Parathyroid adenoma (tissue), 2 donors: ENCODE measurements at regions not wholly inside any gene's neighbourhood (a gene's known extent, or its start where the extent isn't known, plus 50 kb on each side); places are given as distances from the start of the nearest gene placed in this dataset.

Experiments used
- H2AFZ ChIP-seq: fragments of 300-600 bp; sonication (generic); one replicate; pipeline ENCODE4 v1.7.0; 2017; ENCODE audit warnings: antibody characterized with exemption, mild to moderate bottlenecking
- H3K27ac ChIP-seq: fragments of 300-600 bp; sonication (generic); one replicate; pipeline ENCODE4 v1.7.0; 2017
- H3K27me3 ChIP-seq: fragments of 300-600 bp; sonication (generic); one replicate; pipeline ENCODE4 v1.7.0; 2017; ENCODE audit warnings: low read length; ENCODE audit not compliant: control insufficient read depth, insufficient read depth
- H3K36me3 ChIP-seq: fragments of 300-600 bp; sonication (generic); one replicate; pipeline ENCODE4 v1.7.0; 2017; ENCODE audit warnings: low read length; ENCODE audit not compliant: control insufficient read depth, insufficient read depth
- H3K4me1 ChIP-seq: fragments of 300-600 bp; sonication (generic); one replicate; pipeline ENCODE4 v1.7.0; 2017; ENCODE audit warnings: control low read depth
- H3K4me2 ChIP-seq: fragments of 300-600 bp; sonication (generic); one replicate; pipeline ENCODE4 v1.7.0; 2017; ENCODE audit warnings: low read length
- H3K4me3 ChIP-seq: fragments of 300-600 bp; sonication (generic); one replicate; pipeline ENCODE4 v1.7.0; 2017; ENCODE audit warnings: low read depth, low read length
- H3K79me2 ChIP-seq: fragments of 300-600 bp; sonication (generic); one replicate; pipeline ENCODE4 v1.7.0; 2017; ENCODE audit warnings: control low read depth
- H3K9ac ChIP-seq: fragments of 300-600 bp; sonication (generic); one replicate; pipeline ENCODE4 v1.7.0; 2017; ENCODE audit warnings: mild to moderate bottlenecking
- H3K9me3 ChIP-seq: fragments of 300-600 bp; sonication (generic); one replicate; pipeline ENCODE4 v1.7.0; 2017; ENCODE audit warnings: low read length; ENCODE audit not compliant: control insufficient read depth
- TF ChIP-seq, protein P1 (sequence below): fragments of 300-600 bp; sonication (generic); IDR thresholded peaks from one replicate; pipeline ENCODE4 v1.7.0; 2017; ENCODE audit warnings: antibody characterized with exemption, mild to moderate bottlenecking
- donor health status: primary hyperparathyroidism.

DNA sequence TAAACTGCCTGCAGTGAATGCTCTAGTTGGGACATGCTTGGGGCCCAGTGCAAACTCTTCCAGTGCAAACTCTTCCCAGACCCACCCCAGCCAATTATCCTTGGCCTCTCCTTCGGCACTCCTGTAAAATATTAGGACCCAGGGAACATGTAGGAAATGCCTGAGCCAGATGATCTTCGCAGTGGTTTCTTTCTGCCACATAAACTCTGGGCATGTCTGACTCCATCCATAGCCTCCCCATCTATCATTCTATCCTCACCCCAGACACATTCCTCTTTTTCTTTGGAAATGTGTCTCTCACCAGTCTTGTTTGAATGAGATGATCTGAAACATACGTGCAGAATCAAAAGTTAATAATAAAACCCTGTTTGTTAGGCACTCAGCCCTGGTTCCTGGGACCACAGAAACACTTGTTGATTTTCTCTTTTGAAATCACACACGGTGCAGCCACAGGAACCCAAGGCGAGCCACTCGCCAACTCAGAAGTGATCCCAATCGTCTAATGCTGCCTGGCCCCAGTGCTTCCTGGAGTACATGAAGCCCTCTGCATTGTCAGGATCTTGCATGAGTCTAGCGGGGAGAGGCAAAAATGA, 108.9 kb upstream of the CST7 start:
- Histone ChIP-seq H3K36me3 (no peaks in the 10 kb centered on the region), H3K4me3 (no peak overlapping the region), H3K27me3 (no peaks in the 10 kb centered on the region), H2AFZ (no peak overlapping the region), H3K27ac (no peak overlapping the region), H3K79me2 (no peaks in the 10 kb centered on the region), H3K4me1 (peaks cover 2% of the 10 kb centered on the region), H3K4me2 (no peak overlapping the region), H3K9ac (no peak overlapping the region), H3K9me3 (no peaks in the 10 kb centered on the region)
- TF ChIP-seq, protein P1, sequence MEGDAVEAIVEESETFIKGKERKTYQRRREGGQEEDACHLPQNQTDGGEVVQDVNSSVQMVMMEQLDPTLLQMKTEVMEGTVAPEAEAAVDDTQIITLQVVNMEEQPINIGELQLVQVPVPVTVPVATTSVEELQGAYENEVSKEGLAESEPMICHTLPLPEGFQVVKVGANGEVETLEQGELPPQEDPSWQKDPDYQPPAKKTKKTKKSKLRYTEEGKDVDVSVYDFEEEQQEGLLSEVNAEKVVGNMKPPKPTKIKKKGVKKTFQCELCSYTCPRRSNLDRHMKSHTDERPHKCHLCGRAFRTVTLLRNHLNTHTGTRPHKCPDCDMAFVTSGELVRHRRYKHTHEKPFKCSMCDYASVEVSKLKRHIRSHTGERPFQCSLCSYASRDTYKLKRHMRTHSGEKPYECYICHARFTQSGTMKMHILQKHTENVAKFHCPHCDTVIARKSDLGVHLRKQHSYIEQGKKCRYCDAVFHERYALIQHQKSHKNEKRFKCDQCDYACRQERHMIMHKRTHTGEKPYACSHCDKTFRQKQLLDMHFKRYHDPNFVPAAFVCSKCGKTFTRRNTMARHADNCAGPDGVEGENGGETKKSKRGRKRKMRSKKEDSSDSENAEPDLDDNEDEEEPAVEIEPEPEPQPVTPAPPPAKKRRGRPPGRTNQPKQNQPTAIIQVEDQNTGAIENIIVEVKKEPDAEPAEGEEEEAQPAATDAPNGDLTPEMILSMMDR = no peak

DNA sequence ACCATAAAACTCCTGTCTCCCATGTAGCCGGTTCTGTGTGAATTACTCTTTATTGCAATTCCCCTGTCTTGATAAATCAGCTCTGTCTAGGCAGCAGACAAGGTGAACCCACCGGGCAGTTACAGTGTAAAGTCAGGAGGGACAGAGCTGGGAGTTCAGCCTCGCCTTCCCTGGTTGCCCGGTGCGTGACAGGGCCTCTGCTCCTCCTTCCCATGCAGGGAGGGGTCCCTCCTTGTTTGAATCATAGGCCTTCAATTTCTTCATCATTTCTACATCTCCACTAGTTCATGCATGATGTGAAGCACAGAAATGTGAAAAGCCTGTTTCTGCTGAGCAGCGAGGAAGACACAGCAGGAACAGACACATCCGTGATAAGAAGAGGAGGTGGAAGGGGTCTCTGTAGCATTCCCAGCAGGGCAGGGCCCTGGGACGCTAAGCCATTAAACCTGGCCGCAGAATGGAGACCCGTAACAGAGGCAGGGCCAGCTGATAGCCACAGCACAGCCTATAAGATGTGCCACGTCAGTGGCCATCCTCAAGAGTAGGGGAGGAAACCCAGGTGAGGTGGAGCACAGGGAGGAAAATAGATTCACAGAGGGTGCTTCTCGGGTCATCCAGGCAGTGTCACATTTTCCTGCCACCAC, 106.7 kb upstream of the CST7 start:
- TF ChIP-seq, protein P1 = no peak
- H3K27me3 ChIP-seq = no peaks in the 10 kb centered on the region
- H3K9ac ChIP-seq = no peak overlapping the region
- H3K36me3 ChIP-seq = no peaks in the 10 kb centered on the region
- no peak overlapping the region for H2AFZ ChIP-seq
- H3K4me3 ChIP-seq = no peak overlapping the region
- no peaks in the 10 kb centered on the region for H3K9me3 ChIP-seq
- H3K79me2 ChIP-seq = no peaks in the 10 kb centered on the region
- no peak overlapping the region for H3K27ac ChIP-seq
- no peak overlapping the region for H3K4me2 ChIP-seq
- peaks cover 2% of the 10 kb centered on the region for H3K4me1 ChIP-seq

DNA sequence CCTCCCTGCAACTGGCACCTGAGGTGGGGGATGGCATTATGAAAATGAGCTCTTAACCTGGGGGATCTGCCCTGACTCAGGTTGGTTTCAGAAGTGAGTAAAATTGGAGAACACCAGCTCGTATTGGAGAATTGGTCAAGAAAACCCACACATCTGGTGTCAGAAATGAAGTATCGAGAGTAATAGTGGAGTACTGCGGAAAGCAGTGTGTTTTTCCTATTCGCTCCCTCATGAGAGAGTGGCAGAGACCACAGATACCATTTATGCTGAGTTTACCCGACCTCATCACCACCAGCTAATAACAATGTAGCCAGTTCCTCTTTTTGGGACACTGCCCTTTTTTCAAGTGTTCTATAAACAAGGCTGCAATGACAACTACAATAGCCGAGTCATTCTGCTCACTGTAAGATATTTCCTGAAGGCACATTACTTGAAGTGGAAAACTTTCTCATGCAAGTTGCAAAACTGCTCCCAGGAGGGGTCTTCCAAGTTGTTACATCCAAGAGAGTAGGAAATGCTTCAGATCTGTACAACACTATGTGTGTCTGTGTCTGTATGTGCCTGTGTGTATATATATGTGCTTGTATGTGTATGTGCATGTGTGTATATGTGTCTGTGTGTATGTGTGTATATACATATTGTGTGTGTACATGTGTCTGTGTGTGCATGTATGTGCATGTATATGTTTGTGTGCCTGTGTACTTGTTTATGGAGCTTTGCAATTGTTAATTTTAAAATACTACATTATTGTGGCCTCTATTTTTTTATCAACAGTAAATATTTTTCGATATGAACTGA, 106.0 kb upstream of the CST7 start:
- Histone ChIP-seq H3K27ac (no peak overlapping the region), H3K9me3 (no peaks in the 10 kb centered on the region), H3K4me3 (no peak overlapping the region), H3K9ac (no peak overlapping the region), H3K4me1 (peaks cover under 1% of the 10 kb centered on the region), H3K27me3 (no peaks in the 10 kb centered on the region), H3K79me2 (no peaks in the 10 kb centered on the region), H3K36me3 (no peaks in the 10 kb centered on the region), H2AFZ (no peak overlapping the region), H3K4me2 (no peak overlapping the region)
- TF ChIP-seq, protein P1 = no peak

DNA sequence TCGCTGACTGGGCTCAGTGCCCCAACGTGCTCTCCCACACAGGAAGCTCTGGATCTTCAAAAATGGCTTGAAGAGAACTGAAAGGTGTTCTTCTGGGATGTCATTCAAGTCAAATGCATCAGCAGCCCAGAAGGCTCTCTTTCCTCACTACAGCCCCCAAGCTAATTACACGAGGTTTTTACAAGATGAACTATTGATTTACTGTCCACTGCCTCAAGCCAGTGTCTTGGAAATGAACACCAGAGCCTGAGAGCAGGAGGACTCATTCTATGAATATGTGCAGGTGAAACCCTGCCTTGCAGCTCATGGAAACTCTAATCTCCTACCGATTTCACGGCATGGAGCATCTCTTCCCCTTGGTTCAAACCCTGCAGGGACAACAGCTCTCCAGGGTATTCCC, 98.9 kb upstream of the CST7 start:
- TF ChIP-seq, protein P1 = no peak
- Histone ChIP-seq H3K4me1 (no peaks in the 10 kb centered on the region), H3K9ac (no peak overlapping the region), H3K4me2 (no peak overlapping the region), H3K27ac (no peak overlapping the region), H2AFZ (no peak overlapping the region), H3K36me3 (no peaks in the 10 kb centered on the region), H3K27me3 (peaks cover 2% of the 10 kb centered on the region), H3K79me2 (no peaks in the 10 kb centered on the region), H3K4me3 (no peak overlapping the region), H3K9me3 (no peaks in the 10 kb centered on the region)
